IMR-90 (cell line): ENCODE measurements at regions not wholly inside any gene's neighbourhood (a gene's known extent, or its start where the extent isn't known, plus 50 kb on each side); places are given as distances from the start of the nearest gene placed in this dataset.
A peak's percentile ranks its signal among the peaks of the same experiment; 100 is the strongest.

Experiments used
- ATAC-seq: fragments of 200-7000 bp; cut with Tn5 transposase; 2 replicates; pipeline ENCODE4 v1.9.1; 2020; ENCODE audit warnings: low read depth, mild to moderate bottlenecking, moderate library complexity
- BruUV-seq: library from RNA; stranded (reverse); fragments of 400-500 nt; replicated peaks from 2 replicates; lab custom pipeline; 2021; lab: Mats Ljungman, UMichigan
- CTCF ChIA-PET: fragments of 300-600 bp; formaldehyde crosslinking; extraction: SDS; loops from one replicate; lab custom pipeline; 2021; ENCODE audit warnings: antibody characterized with exemption; lab: Yijun Ruan, JAX
- POLR2A ChIA-PET: fragments of 300-600 bp; sonication (Branson Sonifier 250); formaldehyde crosslinking; loops from one replicate; lab custom pipeline; 2022; ENCODE audit warnings: antibody characterized with exemption; ENCODE audit not compliant: unreplicated experiment; lab: Charles Lee
- DNase-seq: peaks from one replicate; pipeline ENCODE4 v3.0.0; 2013
- H2AFZ ChIP-seq: replicated peaks from 2 replicates; pipeline ENCODE3; 2013; ENCODE audit warnings: low read length, mild to moderate bottlenecking; ENCODE audit not compliant: poor library complexity
- H2AK5ac ChIP-seq: 2 replicates; pipeline ENCODE4 v1.6.1; 2013; ENCODE audit warnings: low read depth, low read length, inconsistent platforms
- H2AK9ac ChIP-seq: replicated peaks from 2 replicates; pipeline ENCODE3; 2013; ENCODE audit warnings: mild to moderate bottlenecking, low read depth, low read length, moderate library complexity; ENCODE audit not compliant: poor library complexity
- H2BK120ac ChIP-seq: 2 replicates; pipeline ENCODE4 v1.6.1; 2013; ENCODE audit warnings: low read depth, low read length, inconsistent platforms
- H2BK15ac ChIP-seq: 3 replicates; pipeline ENCODE4 v1.6.1; 2013; ENCODE audit warnings: low read depth, low read length, inconsistent platforms
- H2BK20ac ChIP-seq: 2 replicates; pipeline ENCODE4 v1.6.1; 2013; ENCODE audit warnings: low read depth, mild to moderate bottlenecking, inconsistent platforms, low read length, moderate library complexity
- H2BK5ac ChIP-seq: 2 replicates; pipeline ENCODE4 v1.6.1; 2013; ENCODE audit warnings: mild to moderate bottlenecking, low read depth, low read length, inconsistent platforms; ENCODE audit not compliant: poor library complexity, severe bottlenecking
- H3K14ac ChIP-seq: replicated peaks from 2 replicates; pipeline ENCODE4 v1.6.1; 2013; ENCODE audit warnings: low read depth, low read length, inconsistent platforms
- H3K18ac ChIP-seq: 2 replicates; pipeline ENCODE4 v1.6.1; 2013; ENCODE audit warnings: low read depth, low read length, control low read depth
- H3K23ac ChIP-seq: 2 replicates; pipeline ENCODE4 v1.6.1; 2013; ENCODE audit warnings: low read depth, low read length, inconsistent platforms
- H3K27ac ChIP-seq: 2 replicates; pipeline ENCODE4 v1.5.1; 2013; ENCODE audit warnings: mild to moderate bottlenecking, control low read depth, low read length; ENCODE audit not compliant: insufficient read depth
- H3K27me3 ChIP-seq: 2 replicates; pipeline ENCODE4 v1.6.1; 2013; ENCODE audit warnings: low read length; ENCODE audit not compliant: control insufficient read depth, insufficient read depth
- H3K36me3 ChIP-seq: 2 replicates; pipeline ENCODE4 v1.6.1; 2013; ENCODE audit warnings: low read length, mixed read lengths; ENCODE audit not compliant: control insufficient read depth, insufficient read depth
- H3K4ac ChIP-seq: 2 replicates; pipeline ENCODE4 v1.6.1; 2013; ENCODE audit warnings: low read depth, low read length, inconsistent platforms
- H3K4me1 ChIP-seq: 2 replicates; pipeline ENCODE4 v1.6.1; 2013; ENCODE audit warnings: low read length, mixed read lengths; ENCODE audit not compliant: control insufficient read depth, insufficient read depth
- H3K4me2 ChIP-seq: 2 replicates; pipeline ENCODE4 v1.6.1; 2013; ENCODE audit warnings: low read depth, mild to moderate bottlenecking, control low read depth, low read length, moderate library complexity
- H3K4me3 ChIP-seq: 2 replicates; pipeline ENCODE4 v1.5.1; 2013; ENCODE audit warnings: low read depth, mild to moderate bottlenecking, control low read depth, low read length, moderate library complexity; ENCODE audit not compliant: insufficient read depth
- H3K56ac ChIP-seq: 2 replicates; pipeline ENCODE4 v1.6.1; 2013; ENCODE audit warnings: low read length, inconsistent platforms; ENCODE audit not compliant: insufficient read depth; ENCODE audit errors: extremely low read depth
- H3K79me1 ChIP-seq, 2 experiments: 2 replicates each; pipeline ENCODE4 v1.6.1; 2013; ENCODE audit warnings: low read length in 2 of 2, inconsistent platforms in 1 of 2, low read depth in 1 of 2
- H3K9ac ChIP-seq: 2 replicates; pipeline ENCODE4 v1.6.1; 2013; ENCODE audit warnings: low read depth, low read length, control low read depth
- H3K9me1 ChIP-seq: 2 replicates; pipeline ENCODE4 v1.6.1; 2013; ENCODE audit warnings: low read length, inconsistent platforms; ENCODE audit not compliant: insufficient read depth
- H3K9me3 ChIP-seq: 2 replicates; pipeline ENCODE4 v1.6.1; 2013; ENCODE audit warnings: low read length; ENCODE audit not compliant: control insufficient read depth, insufficient read depth
- H4K20me1 ChIP-seq: 2 replicates; pipeline ENCODE4 v1.6.1; 2013; ENCODE audit warnings: low read length, inconsistent platforms; ENCODE audit not compliant: insufficient read depth
- H4K5ac ChIP-seq: 2 replicates; pipeline ENCODE4 v1.6.1; 2013; ENCODE audit warnings: mild to moderate bottlenecking, low read depth, low read length, control low read depth
- H4K8ac ChIP-seq, 2 experiments: 2 replicates each; pipeline ENCODE4 v1.6.1; 2013; ENCODE audit warnings: low read depth in 2 of 2, low read length in 2 of 2, control low read depth in 1 of 2, inconsistent platforms in 1 of 2
- H4K91ac ChIP-seq: 2 replicates; pipeline ENCODE4 v1.6.1; 2013; ENCODE audit warnings: low read depth, low read length, inconsistent platforms; ENCODE audit not compliant: insufficient read depth
- ELK1 ChIP-seq: fragments of 150-350 bp; IDR thresholded peaks from 2 replicates; pipeline ENCODE4 v1.6.1; 2016; ENCODE audit warnings: low read depth, mild to moderate bottlenecking, low read length, moderate library complexity, borderline replicate concordance
- FOS ChIP-seq: fragments of 150-350 bp; IDR thresholded peaks from 2 replicates; pipeline ENCODE4 v1.6.1; 2016; ENCODE audit warnings: low read depth, low read length
- MAZ ChIP-seq: IDR thresholded peaks from 2 replicates; pipeline ENCODE4 v1.6.1; 2012; ENCODE audit warnings: low read depth, mild to moderate bottlenecking, low read length, improper control_type of control experiment, moderate library complexity, borderline replicate concordance
- MXI1 ChIP-seq: IDR thresholded peaks from 2 replicates; pipeline ENCODE4 v1.6.1; 2012; ENCODE audit warnings: low read depth, mild to moderate bottlenecking, low read length, moderate library complexity, borderline replicate concordance
- dilution Hi-C: fragments of 300-500 bp; cut with HindIII; formaldehyde crosslinking; loops from one replicate; pipeline ENCODE4 v1.14.3; 2018; ENCODE audit warnings: low sequenced_read_pairs; ENCODE audit not compliant: unreplicated experiment
- in situ Hi-C: fragments of 300-500 bp; cut with MboI; formaldehyde crosslinking; loops from 3 replicates; pipeline ENCODE4 v1.14.3; 2019; ENCODE audit warnings: low sequenced_read_pairs, inconsistent platforms, mixed read lengths
- intact Hi-C: fragments of 100-400 bp; cut with micrococcal nuclease; formaldehyde crosslinking; loops from 2 replicates; pipeline ENCODE4 v1.10.0; 2022
- TF ChIP-seq, protein P1 (sequence below): conservative IDR thresholded peaks from 2 replicates; pipeline ENCODE4 v1.5.1; 2012; ENCODE audit warnings: mild to moderate bottlenecking, low read depth, low read length, improper control_type of control experiment

DNA sequence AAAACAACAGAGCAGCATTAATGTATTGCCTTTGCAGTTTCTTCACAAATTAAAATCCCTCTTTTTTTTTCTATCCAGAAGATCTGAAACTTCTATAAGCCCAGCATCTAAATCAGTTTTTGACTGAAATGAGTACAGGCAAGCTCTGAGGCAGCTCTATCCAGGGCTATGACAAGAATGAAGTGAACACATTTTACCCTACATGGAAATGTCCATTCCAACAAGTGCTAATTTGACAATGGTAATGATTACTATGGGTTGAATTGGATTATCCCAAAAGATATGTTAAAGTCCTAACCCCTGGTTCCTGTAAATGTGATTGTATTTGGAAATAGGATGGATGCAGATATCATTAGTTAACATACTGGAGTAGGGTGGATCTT is 115.7 kb downstream of the RPL22L1 start:
- Histone ChIP-seq H4K20me1 (no peaks in the 10 kb centered on the region), H3K36me3 (no peaks in the 10 kb centered on the region), H2BK20ac (peak overlapping the region; percentile 100), H2AFZ (no peak overlapping the region), H2BK15ac (peak overlapping the region; percentile 91; the same call in 2 of the 3 replicates), H3K4me3 (no peak overlapping the region), H3K9ac (peak overlapping the region; percentile 27; the same call in 1 of the 2 replicates), H3K23ac (peak overlapping the region; percentile 92), H3K56ac (peak overlapping the region; percentile 86), H3K27me3 (no peaks in the 10 kb centered on the region), H4K8ac (peak overlapping the region; percentile 92 to 98), H3K79me1 (peaks cover 0 to 8% of the 10 kb centered on the region in 2 experiments; a peak in 2 of 4 replicates), H3K4me1 (peaks cover 28% of the 10 kb centered on the region), H4K5ac (peak overlapping the region; percentile 98), H3K4me2 (no peak overlapping the region), H2BK120ac (peak overlapping the region; percentile 99), H2AK9ac (no peak overlapping the region), H3K9me3 (no peaks in the 10 kb centered on the region), H3K27ac (peak overlapping the region; percentile 97), H3K14ac (peak overlapping the region; percentile 96), H3K4ac (peak overlapping the region; percentile 98), H4K91ac (peak overlapping the region; percentile 98), H3K18ac (peak overlapping the region; percentile 100), H2BK5ac (peak overlapping the region; percentile 99), H2AK5ac (peak overlapping the region; percentile 96; the same call in 1 of the 2 replicates), H3K9me1 (peaks cover 24% of the 10 kb centered on the region)
- POLR2A ChIA-PET: interaction anchor here (1.3 kb wide), 1 partner anchor 41 kb away, joined by 4 read pairs; no protein-coding TSS in a partner anchor
- TF ChIP-seq FOS (no peak), MXI1 (no peak), MAZ (no peak), ELK1 (no peak)
- TF ChIP-seq, protein P1, sequence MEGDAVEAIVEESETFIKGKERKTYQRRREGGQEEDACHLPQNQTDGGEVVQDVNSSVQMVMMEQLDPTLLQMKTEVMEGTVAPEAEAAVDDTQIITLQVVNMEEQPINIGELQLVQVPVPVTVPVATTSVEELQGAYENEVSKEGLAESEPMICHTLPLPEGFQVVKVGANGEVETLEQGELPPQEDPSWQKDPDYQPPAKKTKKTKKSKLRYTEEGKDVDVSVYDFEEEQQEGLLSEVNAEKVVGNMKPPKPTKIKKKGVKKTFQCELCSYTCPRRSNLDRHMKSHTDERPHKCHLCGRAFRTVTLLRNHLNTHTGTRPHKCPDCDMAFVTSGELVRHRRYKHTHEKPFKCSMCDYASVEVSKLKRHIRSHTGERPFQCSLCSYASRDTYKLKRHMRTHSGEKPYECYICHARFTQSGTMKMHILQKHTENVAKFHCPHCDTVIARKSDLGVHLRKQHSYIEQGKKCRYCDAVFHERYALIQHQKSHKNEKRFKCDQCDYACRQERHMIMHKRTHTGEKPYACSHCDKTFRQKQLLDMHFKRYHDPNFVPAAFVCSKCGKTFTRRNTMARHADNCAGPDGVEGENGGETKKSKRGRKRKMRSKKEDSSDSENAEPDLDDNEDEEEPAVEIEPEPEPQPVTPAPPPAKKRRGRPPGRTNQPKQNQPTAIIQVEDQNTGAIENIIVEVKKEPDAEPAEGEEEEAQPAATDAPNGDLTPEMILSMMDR: no peak
- CTCF ChIA-PET: interaction anchor here (0.7 to 1.7 kb wide), 5 partner anchors 11 to 341 kb away, joined by 3 to 8 read pairs (median 4); no protein-coding TSS in a partner anchor
- BruUV-seq: no TSS peak
- intact Hi-C loops: loop anchor here (1.0 to 10.0 kb wide), 4 partner anchors 40 to 1020 kb away; partner anchors contain the start of gene CLDN11
- ATAC-seq (no peak), DNase-seq (no peak)
- dilution Hi-C loops: no loop called here
- in situ Hi-C loops: no loop called here
